ENCODE measurements at regions not wholly inside any gene's neighbourhood (a gene's known extent, or its start where the extent isn't known, plus 50 kb on each side); places are given as distances from the start of the nearest gene placed in this dataset.
"Not testable (repeated sequence)": the region's sequence is repeated elsewhere in the genome, so short reads cannot be mapped to it uniquely, and the experiment has no call there.

- no peak for DNase-seq (ENCODE audit: low read depth, low spot score)
- in situ Hi-C loops (cut with HindIII; ENCODE audit: low pct_unique_long_range_greater_than_20kb, low sequenced_read_pairs) = no loop called here
These were observed 217.5 kb downstream of the GJA1 start for GRCh38 chr6:121652726-121653623.

- no peak for DNase-seq (ENCODE audit: low read depth, low spot score)
- in situ Hi-C loops (cut with HindIII; ENCODE audit: low pct_unique_long_range_greater_than_20kb, low sequenced_read_pairs) = no loop called here
These were observed 218.2 kb downstream of the GJA1 start for GRCh38 chr6:121653624-121654008.

DNA sequence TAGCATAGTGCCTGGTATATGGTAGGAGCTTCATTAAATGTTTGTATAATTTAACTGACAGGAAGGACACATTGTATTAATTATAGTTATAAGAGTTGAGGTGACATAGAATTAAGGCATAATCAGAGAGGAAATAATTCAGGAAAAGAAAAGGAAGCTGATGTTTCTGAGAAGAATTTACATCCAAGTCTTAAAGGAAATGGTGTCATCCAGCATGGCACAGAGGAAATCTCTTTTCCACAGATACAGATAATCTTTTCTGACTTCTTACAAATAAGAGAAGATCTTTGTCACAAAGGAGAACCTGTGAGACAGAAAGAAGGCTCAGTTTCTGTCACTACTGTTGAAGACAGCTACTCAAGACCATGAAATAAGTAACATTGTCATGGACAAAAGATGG is 222.5 kb downstream of the GJA1 start:
- in situ Hi-C loops (cut with HindIII; ENCODE audit: low pct_unique_long_range_greater_than_20kb, low sequenced_read_pairs) = no loop called here
- no peak for DNase-seq (ENCODE audit: low read depth, low spot score)

DNA sequence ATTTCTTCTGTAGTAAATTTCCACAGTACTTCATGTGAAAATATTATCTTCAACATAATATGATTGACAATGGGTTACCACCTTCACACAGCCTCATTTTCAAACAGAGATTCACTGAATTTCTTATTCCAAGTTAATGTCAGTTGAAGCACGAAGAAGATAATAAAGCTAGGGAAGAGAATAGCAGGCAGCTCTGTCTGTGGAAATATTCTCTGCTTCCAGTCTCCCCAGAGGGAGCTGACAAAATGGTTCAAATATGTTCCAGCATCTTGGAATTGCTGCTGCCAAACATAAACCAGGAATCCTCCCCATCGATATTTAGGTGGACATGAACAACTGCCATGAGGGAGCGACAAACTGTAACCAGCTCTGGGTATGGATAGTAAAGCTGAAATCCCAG is 224.8 kb downstream of the GJA1 start:
- DNase-seq (ENCODE audit: low read depth, low spot score) = no peak
- in situ Hi-C loops (cut with HindIII; ENCODE audit: low pct_unique_long_range_greater_than_20kb, low sequenced_read_pairs) = no loop called here

GRCh38 chr6:121663292-121663810 is 227.9 kb downstream of the GJA1 start:
- in situ Hi-C loops (cut with HindIII; ENCODE audit: low pct_unique_long_range_greater_than_20kb, low sequenced_read_pairs) = no loop called here
- DNase-seq (ENCODE audit: low read depth, low spot score) = no peak

GRCh38 chr6:121664158-121664557 is 228.7 kb downstream of the GJA1 start:
- DNase-seq (ENCODE audit: low read depth, low spot score) = no peak
- in situ Hi-C loops (cut with HindIII; ENCODE audit: low pct_unique_long_range_greater_than_20kb, low sequenced_read_pairs) = no loop called here

GRCh38 chr6:121666814-121667213 is 231.4 kb downstream of the GJA1 start:
- in situ Hi-C loops (cut with HindIII; ENCODE audit: low pct_unique_long_range_greater_than_20kb, low sequenced_read_pairs) = no loop called here

GRCh38 chr6:121668259-121668658 is 232.8 kb downstream of the GJA1 start:
- no peak for DNase-seq (ENCODE audit: low read depth, low spot score)
- in situ Hi-C loops (cut with HindIII; ENCODE audit: low pct_unique_long_range_greater_than_20kb, low sequenced_read_pairs) = no loop called here

More at GRCh38 chr6:121666814-121667213, 231.4 kb downstream of the GJA1 start:
- DNase-seq (ENCODE audit: low read depth, low spot score) = peak; percentile 30

- DNase-seq (ENCODE audit: low read depth, low spot score) = no peak
- in situ Hi-C loops (cut with HindIII; ENCODE audit: low pct_unique_long_range_greater_than_20kb, low sequenced_read_pairs) = no loop called here
These were observed 235.1 kb downstream of the GJA1 start for GRCh38 chr6:121670511-121670910.

GRCh38 chr6:121677571-121677970 is 242.1 kb downstream of the GJA1 start:
- in situ Hi-C loops (cut with HindIII; ENCODE audit: low pct_unique_long_range_greater_than_20kb, low sequenced_read_pairs) = no loop called here
- no peak for DNase-seq (ENCODE audit: low read depth, low spot score)

GRCh38 chr6:121678245-121678644 is 242.8 kb downstream of the GJA1 start:
- DNase-seq (ENCODE audit: low read depth, low spot score) = no peak
- in situ Hi-C loops (cut with HindIII; ENCODE audit: low pct_unique_long_range_greater_than_20kb, low sequenced_read_pairs) = no loop called here

GRCh38 chr6:121680058-121680457 is 244.6 kb downstream of the GJA1 start:
- in situ Hi-C loops (cut with HindIII; ENCODE audit: low pct_unique_long_range_greater_than_20kb, low sequenced_read_pairs) = no loop called here
- peak; percentile 75 for DNase-seq (ENCODE audit: low read depth, low spot score)

DNA sequence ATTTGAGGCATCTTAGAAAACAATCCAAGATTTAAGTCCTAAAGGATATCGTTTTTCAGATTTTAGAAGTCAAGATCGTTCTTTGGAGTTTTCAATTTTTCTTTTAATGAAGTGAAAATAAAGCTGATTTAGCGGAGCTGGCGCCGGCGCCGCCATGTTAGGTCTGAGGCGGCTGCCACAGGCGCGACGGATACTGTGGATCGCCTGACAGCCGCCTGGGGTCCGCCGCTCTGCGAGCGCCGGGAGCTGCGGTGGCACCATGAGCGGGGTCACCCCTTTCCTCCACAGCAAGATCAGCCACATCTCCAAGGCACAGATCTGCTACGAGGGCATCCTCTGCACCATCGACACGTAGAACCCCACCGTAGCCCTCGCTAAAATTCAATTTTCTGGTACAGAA is 247.2 kb downstream of the GJA1 start:
- DNase-seq (ENCODE audit: low read depth, low spot score) = no peak
- in situ Hi-C loops (cut with HindIII; ENCODE audit: low pct_unique_long_range_greater_than_20kb, low sequenced_read_pairs) = no loop called here

DNA sequence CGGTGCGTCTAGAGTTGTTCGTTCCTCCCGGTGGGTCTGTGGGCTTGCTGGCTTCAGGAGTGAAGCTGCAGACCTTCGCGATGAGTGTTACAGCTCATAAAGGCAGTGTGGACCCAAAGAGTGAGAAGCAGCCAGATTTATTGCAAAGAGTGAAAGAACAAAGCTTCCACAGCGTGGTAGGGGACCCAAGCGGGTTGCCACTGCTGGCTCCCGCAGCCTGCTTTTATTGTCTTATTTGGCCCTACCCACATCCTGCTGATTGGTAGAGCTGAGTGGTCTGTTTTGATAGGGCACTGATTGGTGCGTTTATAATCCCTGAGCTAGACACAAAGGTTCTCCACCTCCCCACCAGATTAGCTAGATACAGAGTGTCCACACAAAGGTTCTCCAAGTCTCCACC is 250.4 kb downstream of the GJA1 start:
- DNase-seq (ENCODE audit: low read depth, low spot score); in situ Hi-C loops (cut with HindIII; ENCODE audit: low pct_unique_long_range_greater_than_20kb, low sequenced_read_pairs): not testable (repeated sequence)

DNA sequence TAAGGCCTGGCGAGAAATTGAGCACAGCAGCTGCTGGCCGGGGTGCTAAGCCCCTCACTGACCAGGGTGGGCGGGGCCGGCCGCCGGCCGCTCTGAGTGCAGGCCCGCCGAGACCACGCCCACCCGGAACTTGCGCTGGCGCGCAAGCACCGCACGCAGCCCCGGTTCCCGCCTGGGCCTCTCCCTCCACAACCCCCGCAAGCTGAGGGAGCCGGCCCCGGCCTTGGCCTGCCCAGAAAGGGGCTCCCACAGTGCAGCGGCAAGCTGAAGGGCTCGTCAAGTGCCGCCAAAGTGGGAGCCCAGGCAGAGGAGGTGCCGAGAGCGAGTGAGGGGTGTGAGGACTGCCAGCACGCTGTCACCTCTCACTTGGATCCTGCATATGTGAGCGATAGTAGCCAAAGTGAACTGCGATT is 251.2 kb downstream of the GJA1 start:
- in situ Hi-C loops (cut with HindIII; ENCODE audit: low pct_unique_long_range_greater_than_20kb, low sequenced_read_pairs) = no loop called here
- no peak for DNase-seq (ENCODE audit: low read depth, low spot score)

GRCh38 chr6:121688974-121689373 is 253.5 kb downstream of the GJA1 start:
- in situ Hi-C loops (cut with HindIII; ENCODE audit: low pct_unique_long_range_greater_than_20kb, low sequenced_read_pairs) = no loop called here

DNA sequence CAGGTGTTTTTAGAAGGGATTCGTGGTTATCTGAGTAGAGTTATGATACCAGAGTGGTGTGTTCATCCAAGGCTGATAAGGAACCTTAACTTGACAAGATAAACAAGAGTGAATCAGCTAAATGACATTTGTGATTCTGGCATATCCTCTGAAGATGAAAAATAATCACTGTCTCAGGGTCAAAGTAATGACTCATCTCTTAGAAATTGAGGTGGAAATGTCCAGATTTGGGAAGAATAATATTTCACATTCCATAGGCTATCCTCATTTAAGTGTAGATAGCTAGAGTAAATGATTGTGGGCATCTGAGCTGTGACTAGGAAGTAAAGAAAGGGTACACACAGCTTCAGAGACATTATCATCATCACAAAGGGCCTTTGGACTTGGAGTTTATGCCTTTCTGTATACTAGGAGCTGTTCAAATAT is 255.7 kb downstream of the GJA1 start:
- DNase-seq (ENCODE audit: low read depth, low spot score) = no peak
- in situ Hi-C loops (cut with HindIII; ENCODE audit: low pct_unique_long_range_greater_than_20kb, low sequenced_read_pairs) = no loop called here

More at GRCh38 chr6:121688974-121689373, 253.5 kb downstream of the GJA1 start:
- DNase-seq (ENCODE audit: low read depth, low spot score) = peak; percentile 22

DNA sequence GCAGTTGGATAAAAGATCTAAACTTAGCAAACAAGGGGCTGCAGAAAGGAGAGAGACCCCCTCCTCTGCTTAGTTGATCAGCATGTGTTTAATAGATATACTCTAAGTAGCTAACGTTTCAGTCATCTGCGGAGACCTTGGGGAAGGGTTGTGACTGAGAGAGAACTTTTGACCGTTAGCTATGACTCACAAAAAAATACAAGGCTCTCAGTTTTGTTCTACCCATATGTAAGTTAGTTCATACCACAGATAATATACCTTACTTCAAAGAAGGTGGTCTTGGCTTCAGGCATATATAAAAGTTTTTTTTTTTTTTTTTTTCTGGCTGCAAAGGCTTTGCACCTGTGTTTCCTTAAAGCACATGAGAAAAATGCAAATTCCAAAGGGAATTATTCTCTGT is 258.9 kb downstream of the GJA1 start:
- no peak for DNase-seq (ENCODE audit: low read depth, low spot score)
- in situ Hi-C loops (cut with HindIII; ENCODE audit: low pct_unique_long_range_greater_than_20kb, low sequenced_read_pairs) = no loop called here

DNA sequence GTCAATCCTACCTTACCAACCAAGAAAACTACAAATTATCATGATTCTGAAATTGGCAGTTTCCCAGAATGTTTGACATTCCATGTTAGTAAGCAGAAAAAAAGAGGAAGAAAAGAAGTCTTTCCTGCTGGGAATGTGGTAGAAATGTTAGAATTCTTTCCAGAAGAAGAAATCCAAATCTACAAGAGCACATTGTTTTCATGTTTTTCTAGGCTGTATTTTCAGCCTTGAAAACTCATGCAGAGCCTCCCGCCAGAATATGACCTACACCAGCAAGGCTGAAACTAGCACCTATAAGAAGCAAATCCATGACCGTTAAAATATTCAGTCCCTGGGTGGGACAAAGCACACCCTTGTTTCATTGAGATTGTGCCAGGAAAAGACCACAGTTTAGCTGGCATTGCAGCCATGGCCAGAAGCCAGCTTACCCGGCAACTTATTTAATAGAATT is 259.4 kb downstream of the GJA1 start:
- peak; percentile 42 for DNase-seq (ENCODE audit: low read depth, low spot score)
- in situ Hi-C loops (cut with HindIII; ENCODE audit: low pct_unique_long_range_greater_than_20kb, low sequenced_read_pairs) = no loop called here
